Immature natural killer cell (primary cell): ENCODE measurements at regions not wholly inside any gene's neighbourhood (a gene's known extent, or its start where the extent isn't known, plus 50 kb on each side); places are given as distances from the start of the nearest gene placed in this dataset.

Source experiments
- DNase-seq, 3 donors: peaks; one replicate each; pipeline ENCODE4 v3.0.0; 2022; ENCODE audit warnings: mixed read lengths in 1 of 3
- H3K27ac Mint-ChIP-seq, 6 donors: one replicate each; pipeline ENCODE4 v1.8.0; 2020; ENCODE audit warnings: mixed read lengths in 6 of 6, mild to moderate bottlenecking in 5 of 6, inconsistent platforms in 4 of 6, moderate library complexity in 3 of 6
- H3K27me3 Mint-ChIP-seq, 3 donors: one replicate each; pipeline ENCODE4 v1.8.0; 2020 to 2021; ENCODE audit warnings: low read depth in 3 of 3, mild to moderate bottlenecking in 3 of 3, mixed read lengths in 3 of 3, moderate library complexity in 3 of 3, inconsistent platforms in 1 of 3
- H3K36me3 Mint-ChIP-seq, 3 donors: one replicate each; pipeline ENCODE4 v1.8.0; 2020; ENCODE audit warnings: mixed read lengths in 3 of 3, inconsistent platforms in 2 of 3, mild to moderate bottlenecking in 2 of 3
- H3K4me1 Mint-ChIP-seq, 2 donors: one replicate each; pipeline ENCODE4 v1.8.0; 2020; ENCODE audit warnings: inconsistent platforms in 2 of 2, mild to moderate bottlenecking in 2 of 2, mixed read lengths in 2 of 2, moderate library complexity in 1 of 2
- H3K4me3 Mint-ChIP-seq, 5 donors: one replicate each; pipeline ENCODE4 v1.8.0; 2020; ENCODE audit warnings: mild to moderate bottlenecking in 5 of 5, mixed read lengths in 5 of 5, inconsistent platforms in 3 of 5, moderate library complexity in 3 of 5
- H3K9me3 Mint-ChIP-seq, 6 donors: one replicate each; pipeline ENCODE4 v1.8.0; 2020; ENCODE audit warnings: mild to moderate bottlenecking in 6 of 6, mixed read lengths in 6 of 6, inconsistent platforms in 4 of 6, moderate library complexity in 3 of 6

GRCh38 chr18:53800171-53800570 is 424.3 kb downstream of the MBD2 start:
- Mint-ChIP-seq H3K36me3 (peaks cover 0 to 6% (median 0%) of the 10 kb centered on the region in 3 donors), H3K27ac (no peak overlapping the region), H3K9me3 (peaks cover 6 to 65% (median 13%) of the 10 kb centered on the region in 6 donors), H3K27me3 (no peaks in the 10 kb centered on the region), H3K4me1 (no peaks in the 10 kb centered on the region), H3K4me3 (no peak overlapping the region)
- no peak for DNase-seq

DNA sequence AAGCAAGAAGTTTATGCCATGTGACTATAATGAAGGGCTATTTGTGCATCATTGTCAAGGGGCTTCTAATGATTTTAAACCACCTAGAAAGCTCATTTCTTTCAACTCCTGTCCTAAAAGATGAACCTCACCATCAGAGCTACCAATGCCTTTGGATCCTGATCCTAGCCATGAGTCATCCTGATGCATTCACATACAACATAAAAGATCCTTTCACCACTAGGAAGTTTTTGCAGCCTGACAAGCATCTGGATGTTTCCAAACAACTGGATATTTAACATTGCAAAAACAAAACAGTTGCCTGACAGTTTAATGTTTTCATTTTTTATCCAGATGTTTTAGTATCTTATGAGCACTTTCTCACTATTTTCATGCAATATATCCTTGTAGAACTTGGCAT is 425.3 kb downstream of the MBD2 start:
- no peaks in the 10 kb centered on the region for H3K4me1 Mint-ChIP-seq

DNA sequence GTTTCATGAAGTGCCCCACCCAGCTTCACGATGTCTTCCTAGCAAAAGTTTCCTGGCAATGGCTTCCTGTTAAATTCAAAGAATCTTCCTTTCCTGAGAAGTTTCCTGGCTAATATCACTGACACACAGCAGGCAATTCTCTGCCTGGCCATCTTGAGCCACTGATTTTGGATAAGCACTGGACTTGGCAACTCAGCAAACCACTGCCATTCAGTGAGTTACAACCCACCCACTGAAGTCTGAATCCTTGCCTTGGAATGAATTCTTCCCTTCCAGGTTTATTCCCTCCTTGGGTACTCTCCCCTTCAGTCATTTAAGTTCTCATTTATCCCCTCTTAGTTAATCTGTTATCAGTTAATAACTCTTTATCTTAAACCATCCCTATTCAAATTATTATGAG is 426.0 kb downstream of the MBD2 start:
- peaks cover 0 to 6% (median 0%) of the 10 kb centered on the region in 3 donors for H3K36me3 Mint-ChIP-seq
- no peak overlapping the region for H3K4me3 Mint-ChIP-seq
- DNase-seq: no peak
- peaks cover 3 to 55% (median 5%) of the 10 kb centered on the region in 6 donors for H3K9me3 Mint-ChIP-seq
- no peaks in the 10 kb centered on the region for H3K27me3 Mint-ChIP-seq
- no peaks in the 10 kb centered on the region for H3K4me1 Mint-ChIP-seq
- H3K27ac Mint-ChIP-seq: no peak overlapping the region

More for the DNA sequence above, 425.3 kb downstream of the MBD2 start:
- H3K4me3 Mint-ChIP-seq: no peak overlapping the region
- no peak overlapping the region for H3K27ac Mint-ChIP-seq
- peaks cover 3 to 60% (median 8%) of the 10 kb centered on the region in 6 donors for H3K9me3 Mint-ChIP-seq
- H3K36me3 Mint-ChIP-seq: peaks cover 0 to 6% (median 0%) of the 10 kb centered on the region in 3 donors
- H3K27me3 Mint-ChIP-seq: no peaks in the 10 kb centered on the region
- DNase-seq: no peak

DNA sequence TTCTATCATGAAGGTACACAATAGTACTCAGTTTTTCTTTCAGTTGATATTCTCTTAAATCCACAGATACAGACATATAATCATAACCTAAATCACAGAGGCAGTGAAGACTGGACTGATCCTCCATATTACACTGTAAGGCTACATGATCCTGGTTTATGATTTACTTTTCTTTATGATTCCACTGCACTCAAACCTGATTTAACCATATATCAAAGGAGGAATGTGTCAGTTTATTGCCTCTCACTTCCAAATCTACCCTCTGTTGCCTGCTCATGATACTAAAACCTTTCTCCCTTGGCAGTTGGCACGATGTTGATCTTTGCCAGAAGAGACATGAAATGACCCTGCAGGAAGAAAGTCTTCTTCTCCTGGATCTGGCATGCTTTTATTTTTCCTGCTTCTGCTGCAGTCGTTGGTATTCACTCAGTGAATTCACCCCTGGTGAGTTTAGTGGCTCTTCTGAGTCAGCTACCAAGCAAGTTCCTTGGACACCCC is 426.4 kb downstream of the MBD2 start:
- Mint-ChIP-seq H3K36me3 (peaks cover 0 to 6% (median 0%) of the 10 kb centered on the region in 3 donors), H3K4me3 (no peak overlapping the region)
- DNase-seq: no peak

GRCh38 chr18:53796040-53796729 is 428.3 kb downstream of the MBD2 start:
- Mint-ChIP-seq H3K4me3 (no peak overlapping the region), H3K27me3 (peaks cover 0 to 3% (median 0%) of the 10 kb centered on the region in 3 donors), H3K36me3 (peaks cover 0 to 6% (median 0%) of the 10 kb centered on the region in 3 donors), H3K27ac (no peak overlapping the region), H3K4me1 (no peaks in the 10 kb centered on the region), H3K9me3 (peaks cover 0 to 46% (median 14%) of the 10 kb centered on the region in 6 donors)
- no peak for DNase-seq

More for the DNA sequence above, 426.4 kb downstream of the MBD2 start:
- Mint-ChIP-seq H3K9me3 (peaks cover 0 to 50% (median 6%) of the 10 kb centered on the region in 6 donors), H3K27me3 (no peaks in the 10 kb centered on the region), H3K27ac (no peak overlapping the region), H3K4me1 (no peaks in the 10 kb centered on the region)

DNA sequence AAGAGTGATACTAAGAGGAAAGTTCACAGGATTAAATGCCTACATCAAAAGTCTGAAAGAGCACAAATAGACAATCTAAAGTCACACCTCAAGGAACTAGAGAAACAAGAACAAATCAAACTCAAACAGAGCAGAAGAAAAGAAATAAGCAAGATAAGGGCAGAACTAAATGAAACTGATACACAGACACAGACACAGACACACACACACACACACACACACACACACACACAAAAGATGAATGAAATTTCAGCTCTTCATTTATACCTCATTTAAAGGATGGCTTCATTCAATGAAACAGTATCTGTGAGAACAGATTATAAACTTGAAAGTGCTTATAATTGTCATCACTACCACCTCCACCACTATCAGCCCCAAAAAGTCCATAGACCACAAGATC is 428.9 kb downstream of the MBD2 start:
- DNase-seq: no peak
- no peak overlapping the region for H3K27ac Mint-ChIP-seq
- H3K36me3 Mint-ChIP-seq: peaks cover 0 to 6% (median 0%) of the 10 kb centered on the region in 3 donors
- H3K4me1 Mint-ChIP-seq: no peaks in the 10 kb centered on the region
- peaks cover 0 to 3% (median 0%) of the 10 kb centered on the region in 3 donors for H3K27me3 Mint-ChIP-seq
- no peak overlapping the region for H3K4me3 Mint-ChIP-seq
- peaks cover 1 to 45% (median 13%) of the 10 kb centered on the region in 6 donors for H3K9me3 Mint-ChIP-seq

DNA sequence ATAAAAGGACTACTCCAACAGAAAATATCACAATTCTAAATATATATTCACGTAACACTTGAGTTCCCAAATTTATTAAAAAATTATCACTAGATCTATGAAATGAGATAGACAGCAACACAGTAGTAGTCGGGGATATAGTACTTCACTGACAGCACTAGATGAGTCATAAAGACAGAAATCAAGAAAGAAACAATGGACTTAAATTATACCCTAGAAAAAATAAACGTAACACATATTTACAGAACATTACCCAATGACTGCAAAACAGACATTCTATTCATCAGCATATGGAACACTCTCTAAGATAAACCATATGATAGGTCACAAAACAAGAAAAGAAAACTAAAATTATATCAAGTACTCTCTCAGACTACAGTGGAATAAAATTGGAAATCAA is 429.4 kb downstream of the MBD2 start:
- DNase-seq: no peak
- H3K36me3 Mint-ChIP-seq: peaks cover 0 to 6% (median 0%) of the 10 kb centered on the region in 3 donors
- H3K27me3 Mint-ChIP-seq: peaks cover 0 to 3% (median 0%) of the 10 kb centered on the region in 3 donors
- H3K27ac Mint-ChIP-seq: no peak overlapping the region
- H3K4me3 Mint-ChIP-seq: no peak overlapping the region
- H3K4me1 Mint-ChIP-seq: no peaks in the 10 kb centered on the region
- H3K9me3 Mint-ChIP-seq: peaks cover 4 to 40% (median 14%) of the 10 kb centered on the region in 6 donors

DNA sequence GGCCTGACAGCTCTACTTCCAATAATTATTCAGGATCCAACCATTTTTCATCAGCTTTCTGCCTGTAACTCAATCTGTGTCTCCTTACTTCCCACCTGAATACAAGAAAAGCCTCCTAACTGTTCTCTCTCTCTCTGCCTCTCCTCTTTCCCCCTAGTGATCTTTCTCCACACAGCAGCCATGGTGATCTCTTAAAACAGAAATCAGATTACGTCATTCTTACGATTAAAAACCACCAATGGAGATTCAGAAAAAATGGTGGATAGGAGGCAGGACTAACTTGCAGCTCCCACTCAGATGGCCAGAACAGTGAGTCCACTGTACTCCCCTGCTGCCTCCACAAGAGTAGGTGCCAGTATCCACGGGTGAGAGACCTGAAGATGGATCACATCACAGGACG is 431.7 kb downstream of the MBD2 start:
- peaks cover 0 to 6% (median 0%) of the 10 kb centered on the region in 3 donors for H3K36me3 Mint-ChIP-seq
- no peaks in the 10 kb centered on the region for H3K4me1 Mint-ChIP-seq
- H3K9me3 Mint-ChIP-seq: peaks cover 5 to 31% (median 15%) of the 10 kb centered on the region in 6 donors
- no peak for DNase-seq
- no peak overlapping the region for H3K27ac Mint-ChIP-seq
- peaks cover 0 to 3% (median 0%) of the 10 kb centered on the region in 3 donors for H3K27me3 Mint-ChIP-seq
- H3K4me3 Mint-ChIP-seq: no peak overlapping the region

DNA sequence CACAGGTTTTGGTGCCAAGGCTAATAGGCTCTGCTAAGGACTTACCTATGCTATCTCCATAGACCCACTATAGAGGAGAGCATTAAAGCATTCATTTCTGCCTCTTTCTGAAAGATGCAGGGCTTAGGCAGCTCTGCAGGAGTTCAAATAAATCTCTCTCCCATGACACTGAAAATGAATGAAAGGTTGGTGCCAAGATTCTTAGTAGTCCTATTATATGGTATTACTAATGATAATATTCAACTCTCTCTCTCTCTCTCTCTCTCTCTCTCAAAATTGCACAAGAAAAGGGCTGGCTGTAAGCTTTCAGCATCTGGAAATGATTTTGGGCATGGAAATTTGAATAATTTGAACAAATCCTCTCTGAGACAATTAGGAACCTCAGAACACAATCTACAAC is 433.7 kb downstream of the MBD2 start:
- peaks cover 0 to 5% (median 0%) of the 10 kb centered on the region in 3 donors for H3K36me3 Mint-ChIP-seq
- peaks cover 5 to 30% (median 14%) of the 10 kb centered on the region in 6 donors for H3K9me3 Mint-ChIP-seq
- no peak overlapping the region for H3K27ac Mint-ChIP-seq
- peaks cover 0 to 5% (median 0%) of the 10 kb centered on the region in 3 donors for H3K27me3 Mint-ChIP-seq
- H3K4me1 Mint-ChIP-seq: no peaks in the 10 kb centered on the region
- no peak overlapping the region for H3K4me3 Mint-ChIP-seq
- DNase-seq: no peak

DNA sequence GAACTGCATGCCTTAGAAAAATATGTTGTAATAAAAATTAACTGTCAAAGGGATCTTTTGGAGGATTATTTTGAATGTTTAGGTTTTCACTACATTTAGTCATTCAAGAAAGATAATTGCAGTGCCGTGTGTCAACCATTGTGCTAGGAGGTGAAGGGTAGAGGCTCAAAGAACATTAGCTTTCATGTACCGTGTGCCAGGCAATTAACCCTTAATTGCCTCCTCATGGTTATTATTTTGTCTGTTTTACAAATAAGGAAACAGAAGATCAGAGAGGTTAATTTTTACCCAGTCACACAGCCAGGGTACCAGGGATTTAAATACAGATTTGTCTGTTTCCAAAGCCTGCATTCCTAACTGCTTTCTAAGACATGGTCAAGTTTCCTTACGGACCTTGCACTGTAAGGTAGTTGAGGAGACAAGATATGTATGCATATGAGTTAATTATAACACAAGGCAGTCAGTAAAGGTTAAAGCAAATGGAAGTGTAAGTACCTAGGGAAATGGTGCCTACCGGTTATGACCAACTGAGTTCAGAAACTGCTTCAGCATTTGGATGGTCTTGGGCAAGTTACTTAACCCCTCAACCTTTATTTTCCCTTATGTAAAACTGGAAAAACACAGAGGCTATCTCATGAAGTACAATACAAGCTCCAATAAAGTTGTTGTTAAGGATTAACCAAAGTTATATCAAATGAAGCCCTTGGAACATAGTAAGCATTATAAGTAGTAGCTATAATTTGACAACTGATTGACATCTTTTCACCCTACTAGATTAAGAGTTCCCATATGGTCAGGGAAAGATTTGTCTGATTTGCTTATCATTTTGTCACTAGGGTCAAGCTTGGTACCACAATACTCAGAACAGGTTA is 434.9 kb downstream of the MBD2 start:
- Mint-ChIP-seq H3K4me1 (no peaks in the 10 kb centered on the region), H3K27ac (no peak overlapping the region), H3K27me3 (peaks cover 0 to 5% (median 0%) of the 10 kb centered on the region in 3 donors), H3K4me3 (no peak overlapping the region), H3K9me3 (peaks cover 4 to 25% (median 13%) of the 10 kb centered on the region in 6 donors), H3K36me3 (no peaks in the 10 kb centered on the region)
- DNase-seq: no peak

- Mint-ChIP-seq H3K27me3 (peaks cover 0 to 2% (median 0%) of the 10 kb centered on the region in 3 donors), H3K4me3 (no peak overlapping the region), H3K9me3 (peaks cover 5 to 40% (median 20%) of the 10 kb centered on the region in 6 donors), H3K36me3 (no peaks in the 10 kb centered on the region), H3K27ac (no peak overlapping the region), H3K4me1 (no peaks in the 10 kb centered on the region)
- DNase-seq: no peak
Observed at GRCh38 chr18:53785811-53786210, 438.7 kb downstream of the MBD2 start.

- Mint-ChIP-seq H3K27ac (no peak overlapping the region), H3K36me3 (no peaks in the 10 kb centered on the region), H3K9me3 (peaks cover 10 to 50% (median 20%) of the 10 kb centered on the region in 6 donors), H3K27me3 (peaks cover 0 to 2% (median 0%) of the 10 kb centered on the region in 3 donors), H3K4me3 (no peak overlapping the region), H3K4me1 (no peaks in the 10 kb centered on the region)
- no peak for DNase-seq
Observed at GRCh38 chr18:53784253-53784652, 440.2 kb downstream of the MBD2 start.

GRCh38 chr18:53780666-53781065 is 443.8 kb downstream of the MBD2 start:
- no peak for DNase-seq
- Mint-ChIP-seq H3K27ac (no peak overlapping the region), H3K9me3 (peaks cover 16 to 54% (median 25%) of the 10 kb centered on the region in 6 donors), H3K27me3 (no peaks in the 10 kb centered on the region), H3K4me1 (no peaks in the 10 kb centered on the region), H3K36me3 (no peaks in the 10 kb centered on the region), H3K4me3 (no peak overlapping the region)

- H3K27ac Mint-ChIP-seq: no peak overlapping the region
- H3K4me3 Mint-ChIP-seq: no peak overlapping the region
- no peak for DNase-seq
- peaks cover 3 to 59% (median 27%) of the 10 kb centered on the region in 6 donors for H3K9me3 Mint-ChIP-seq
- no peaks in the 10 kb centered on the region for H3K36me3 Mint-ChIP-seq
- peaks cover 0 to 3% (median 2%) of the 10 kb centered on the region in 3 donors for H3K27me3 Mint-ChIP-seq
- H3K4me1 Mint-ChIP-seq: no peaks in the 10 kb centered on the region
Observed at GRCh38 chr18:53772293-53772692, 452.2 kb downstream of the MBD2 start.
